Naive thymus-derived CD4-positive, alpha-beta T cell (primary cell): ENCODE measurements at regions not wholly inside any gene's neighbourhood (a gene's known extent, or its start where the extent isn't known, plus 50 kb on each side); places are given as distances from the start of the nearest gene placed in this dataset.
"Not testable (repeated sequence)": the region's sequence is repeated elsewhere in the genome, so short reads cannot be mapped to it uniquely, and the experiment has no call there.

Source experiments
- ATAC-seq: fragments of 150-1000 bp; cut with Tn5 transposase; 2 replicates; pipeline ENCODE4 v1.10.0; 2021; ENCODE audit warnings: mild to moderate bottlenecking, moderate library complexity
- CTCF ChIA-PET: fragments of 350-600 bp; sonication (Branson Sonifier 250); formaldehyde crosslinking; loops from one replicate; lab custom pipeline; 2021; ENCODE audit warnings: antibody characterized with exemption; lab: Charles Lee
- POLR2A ChIA-PET: fragments of 350-600 bp; sonication (Branson Sonifier 250); formaldehyde crosslinking; loops from one replicate; lab custom pipeline; 2021; ENCODE audit warnings: antibody characterized with exemption, inconsistent platforms; lab: Charles Lee
- DNase-seq, 9 donors: peaks; one replicate each; pipeline versions ENCODE4 v3.0.0 to v3.0.0-alpha.2; 2020 to 2022; ENCODE audit warnings: mixed read lengths in 1 of 9
- H3K27ac ChIP-seq: one replicate; pipeline ENCODE4 v1.7.0; 2013; ENCODE audit warnings: mild to moderate bottlenecking, low read depth, low read length, moderate library complexity
- H3K27me3 ChIP-seq, 2 donors: one replicate each; pipeline ENCODE4 v1.7.0; 2013; ENCODE audit warnings: low read length in 2 of 2, mild to moderate bottlenecking in 2 of 2, moderate library complexity in 2 of 2; ENCODE audit not compliant: control insufficient read depth in 2 of 2, insufficient read depth in 2 of 2
- H3K36me3 ChIP-seq, 3 experiments: 1 replicate in 2 of 3; 2 replicates in 1 of 3; pipeline ENCODE4 v1.7.0; 2013; ENCODE audit warnings: low read length in 3 of 3, mild to moderate bottlenecking in 3 of 3, moderate library complexity in 1 of 3; ENCODE audit not compliant: insufficient read depth in 3 of 3, control insufficient read depth in 2 of 3
- H3K4me1 ChIP-seq, 2 donors: one replicate each; pipeline ENCODE4 v1.7.0; 2013; ENCODE audit warnings: low read length in 2 of 2, mild to moderate bottlenecking in 2 of 2, moderate library complexity in 1 of 2; ENCODE audit not compliant: control insufficient read depth in 2 of 2, insufficient read depth in 2 of 2
- H3K4me3 ChIP-seq: 2 replicates; pipeline ENCODE4 v1.7.0; 2013; ENCODE audit warnings: mild to moderate bottlenecking, low read length
- H3K9me3 ChIP-seq, 3 experiments: 1 replicate in 2 of 3; 2 replicates in 1 of 3; pipeline ENCODE4 v1.7.0; 2013; ENCODE audit warnings: low read length in 3 of 3; ENCODE audit not compliant: control insufficient read depth in 2 of 3
- H3K27ac Mint-ChIP-seq, 9 donors: one replicate each; pipeline ENCODE4 v1.8.0; 2020 to 2022; ENCODE audit warnings: mixed read lengths in 9 of 9, mild to moderate bottlenecking in 8 of 9, moderate library complexity in 5 of 9, inconsistent platforms in 2 of 9
- H3K27me3 Mint-ChIP-seq, 5 donors: one replicate each; pipeline ENCODE4 v1.8.0; 2021 to 2022; ENCODE audit warnings: mixed read lengths in 5 of 5, mild to moderate bottlenecking in 1 of 5
- H3K36me3 Mint-ChIP-seq, 5 donors: one replicate each; pipeline ENCODE4 v1.8.0; 2020 to 2022; ENCODE audit warnings: mixed read lengths in 5 of 5, mild to moderate bottlenecking in 3 of 5, inconsistent platforms in 1 of 5
- H3K4me1 Mint-ChIP-seq, 7 donors: one replicate each; pipeline ENCODE4 v1.8.0; 2020 to 2022; ENCODE audit warnings: mixed read lengths in 7 of 7, mild to moderate bottlenecking in 3 of 7, inconsistent platforms in 1 of 7
- H3K4me3 Mint-ChIP-seq, 10 donors: one replicate each; pipeline ENCODE4 v1.8.0; 2020 to 2022; ENCODE audit warnings: mild to moderate bottlenecking in 10 of 10, mixed read lengths in 10 of 10, moderate library complexity in 6 of 10, inconsistent platforms in 2 of 10
- H3K9me3 Mint-ChIP-seq, 11 donors: one replicate each; pipeline ENCODE4 v1.8.0; 2020 to 2022; ENCODE audit warnings: mixed read lengths in 11 of 11, mild to moderate bottlenecking in 4 of 11, inconsistent platforms in 1 of 11, moderate library complexity in 1 of 11
- intact Hi-C, 2 donors: fragments of 100-400 bp; cut with micrococcal nuclease; formaldehyde crosslinking; loops; one replicate each; pipeline ENCODE4 v1.15.1; 2023

DNA sequence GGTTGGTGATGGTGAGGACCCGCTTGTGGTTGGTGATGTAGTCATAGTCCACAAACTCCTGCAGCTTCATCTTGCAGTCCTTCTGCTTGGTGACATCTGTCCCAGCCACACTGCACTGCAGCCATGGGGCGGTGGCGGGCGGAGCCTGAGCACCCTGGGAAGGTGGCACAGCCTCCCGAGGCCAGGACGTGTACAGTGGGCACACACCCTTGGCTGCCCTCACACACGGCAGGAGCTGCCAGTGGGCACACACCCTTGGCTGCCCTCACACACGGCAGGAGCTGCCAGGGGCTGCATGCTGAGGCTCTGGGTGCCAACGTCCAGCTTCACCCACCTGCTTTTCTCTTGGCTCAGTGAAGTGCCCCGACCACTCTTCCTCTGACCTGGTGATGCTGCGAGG lies 128.7 kb downstream of the TUBA3C start:
- ChIA-PET CTCF (no interaction called here), POLR2A (no interaction called here)
- Histone ChIP-seq H3K4me3 (no peak overlapping the region), H3K27me3 (no peaks in the 10 kb centered on the region), H3K27ac (no peak overlapping the region), H3K9me3 (no peaks in the 10 kb centered on the region), H3K36me3 (no peaks in the 10 kb centered on the region), H3K4me1 (no peaks in the 10 kb centered on the region)
- Mint-ChIP-seq H3K4me3 (no peak overlapping the region), H3K27ac (no peak overlapping the region), H3K4me1 (no peaks in the 10 kb centered on the region), H3K36me3 (peaks cover 0 to 5% (median 0%) of the 10 kb centered on the region in 5 donors), H3K27me3 (peaks cover 0 to 6% (median 0%) of the 10 kb centered on the region in 5 donors), H3K9me3 (peaks cover 0 to 10% (median 5%) of the 10 kb centered on the region in 11 donors)
- intact Hi-C loops, result no loop called here
- ATAC-seq (no peak), DNase-seq (no peak)

DNA sequence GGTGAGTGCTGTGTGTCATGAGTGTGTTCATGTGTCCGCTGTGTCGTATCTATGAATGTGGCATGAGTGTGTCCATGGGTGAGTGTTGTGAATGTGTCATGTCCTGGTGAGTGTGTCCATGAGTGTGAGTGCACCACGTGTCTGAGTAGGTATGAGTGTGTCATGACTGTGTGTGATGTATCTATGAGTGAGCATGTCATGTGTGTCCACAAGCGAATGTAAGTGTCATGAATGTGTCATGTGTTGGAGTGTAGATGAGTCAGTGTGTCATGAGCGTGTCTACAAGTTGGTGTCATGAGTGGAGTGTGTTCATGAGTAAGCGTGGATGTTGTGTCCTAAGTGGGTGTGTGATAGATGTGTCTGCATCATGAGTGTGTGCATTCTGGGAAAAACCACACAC lies 129.4 kb downstream of the TUBA3C start:
- no peak overlapping the region for H3K27ac Mint-ChIP-seq
- H3K4me1 Mint-ChIP-seq, result no peaks in the 10 kb centered on the region
- Histone ChIP-seq H3K27ac (no peak overlapping the region), H3K9me3 (no peaks in the 10 kb centered on the region), H3K36me3 (no peaks in the 10 kb centered on the region), H3K4me1 (no peaks in the 10 kb centered on the region), H3K27me3 (no peaks in the 10 kb centered on the region), H3K4me3 (no peak overlapping the region)
- intact Hi-C loops, result no loop called here
- DNase-seq (no peak), ATAC-seq (no peak)
- no peak overlapping the region for H3K4me3 Mint-ChIP-seq
- H3K27me3 Mint-ChIP-seq, result peaks cover 0 to 6% (median 0%) of the 10 kb centered on the region in 5 donors
- CTCF ChIA-PET, result no interaction called here
- H3K9me3 Mint-ChIP-seq, result peaks cover 0 to 10% (median 5%) of the 10 kb centered on the region in 11 donors
- H3K36me3 Mint-ChIP-seq, result peaks cover 0 to 5% (median 0%) of the 10 kb centered on the region in 5 donors
- POLR2A ChIA-PET, result no interaction called here

DNA sequence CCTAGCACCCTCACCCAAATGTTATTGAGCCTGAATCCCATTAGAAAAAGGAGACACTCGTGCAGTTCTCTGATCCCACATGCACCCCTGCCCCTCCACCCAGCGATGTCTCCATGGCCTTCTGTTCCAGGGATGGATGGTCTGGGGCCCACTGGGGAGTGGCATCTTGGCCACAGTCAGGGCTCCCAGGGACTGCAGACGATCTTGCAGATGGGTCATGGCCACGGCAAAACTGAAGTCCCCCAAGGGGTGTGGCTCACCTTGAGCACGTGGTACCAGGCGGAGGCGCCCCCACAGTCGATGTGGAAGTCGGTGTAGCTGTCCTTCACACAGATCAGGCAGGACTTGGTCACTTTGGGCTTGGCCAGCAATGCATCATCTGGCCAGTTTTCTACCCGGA lies 130.7 kb downstream of the TUBA3C start:
- no peaks in the 10 kb centered on the region for H3K9me3 ChIP-seq
- H3K4me1 ChIP-seq, result no peaks in the 10 kb centered on the region
- no peak for DNase-seq
- H3K4me3 ChIP-seq, result no peak overlapping the region
- POLR2A ChIA-PET, result no interaction called here
- H3K27ac ChIP-seq, result no peak overlapping the region
- Mint-ChIP-seq H3K9me3 (peaks cover 0 to 10% (median 5%) of the 10 kb centered on the region in 11 donors), H3K27me3 (peaks cover 0 to 6% (median 0%) of the 10 kb centered on the region in 5 donors), H3K27ac (no peak overlapping the region), H3K36me3 (peaks cover 0 to 5% (median 0%) of the 10 kb centered on the region in 5 donors), H3K4me1 (no peaks in the 10 kb centered on the region), H3K4me3 (no peak overlapping the region)
- no peaks in the 10 kb centered on the region for H3K36me3 ChIP-seq
- intact Hi-C loops, result no loop called here
- CTCF ChIA-PET, result no interaction called here
- no peak for ATAC-seq
- H3K27me3 ChIP-seq, result no peaks in the 10 kb centered on the region

DNA sequence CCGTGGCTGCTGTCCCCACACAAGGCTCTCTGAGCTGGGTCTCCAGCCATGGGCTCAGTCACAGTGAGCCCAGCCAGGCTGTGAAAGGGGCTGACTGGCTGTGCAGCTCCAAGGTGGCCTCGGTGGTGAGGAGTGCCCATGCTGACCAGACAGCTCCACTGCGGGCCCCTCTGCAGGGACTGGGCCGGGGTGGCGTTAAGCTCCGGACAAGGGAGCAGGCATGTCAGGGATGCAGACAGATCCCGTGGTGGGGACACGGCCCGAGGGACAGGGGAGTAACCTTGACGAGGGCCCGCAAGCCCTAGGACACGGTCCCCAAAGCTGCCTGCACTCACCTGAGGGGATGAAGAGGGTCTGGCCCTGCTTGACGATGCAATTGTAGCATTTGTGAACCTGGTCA lies 132.0 kb downstream of the TUBA3C start:
- H3K27me3 Mint-ChIP-seq, H3K4me1 Mint-ChIP-seq, H3K36me3 Mint-ChIP-seq, DNase-seq, H3K4me3 Mint-ChIP-seq, POLR2A ChIA-PET, H3K27ac ChIP-seq, H3K4me3 ChIP-seq, H3K9me3 ChIP-seq, H3K27me3 ChIP-seq, intact Hi-C loops, CTCF ChIA-PET, H3K27ac Mint-ChIP-seq, ATAC-seq, H3K4me1 ChIP-seq, H3K36me3 ChIP-seq: not testable (repeated sequence)
- H3K9me3 Mint-ChIP-seq, result peaks cover 0 to 10% (median 5%) of the 10 kb centered on the region in 11 donors

DNA sequence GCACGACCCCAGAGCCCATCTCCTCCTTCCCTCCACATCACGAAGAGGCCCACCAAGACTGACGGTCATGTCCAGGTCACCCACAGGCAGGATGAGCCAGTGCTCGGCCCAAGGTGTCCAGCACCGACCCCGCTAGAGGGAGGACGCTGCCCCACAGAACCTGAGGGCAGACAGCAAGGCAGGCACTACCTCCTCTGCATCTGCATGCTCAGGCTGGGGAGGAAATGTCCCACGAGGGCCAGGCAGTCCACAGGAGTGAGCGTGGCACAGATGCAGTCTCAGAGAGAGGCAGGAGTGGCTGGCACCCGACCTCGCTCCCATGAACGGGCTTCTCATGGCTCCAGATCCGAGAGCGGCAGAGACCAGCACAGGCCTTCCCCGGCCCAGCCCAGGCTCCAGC lies 133.2 kb downstream of the TUBA3C start:
- ATAC-seq, result no peak
- no peaks in the 10 kb centered on the region for H3K4me1 ChIP-seq
- ChIA-PET POLR2A (no interaction called here), CTCF (no interaction called here)
- no peak for DNase-seq
- no peak overlapping the region for H3K4me3 ChIP-seq
- Mint-ChIP-seq H3K4me3 (no peak overlapping the region), H3K4me1 (peaks cover 0 to 2% (median 0%) of the 10 kb centered on the region in 7 donors), H3K27me3 (peaks cover 0 to 7% (median 0%) of the 10 kb centered on the region in 5 donors), H3K27ac (no peak overlapping the region), H3K36me3 (peaks cover 0 to 5% (median 0%) of the 10 kb centered on the region in 5 donors), H3K9me3 (peaks cover 0 to 10% (median 5%) of the 10 kb centered on the region in 11 donors)
- H3K27me3 ChIP-seq, result no peaks in the 10 kb centered on the region
- H3K9me3 ChIP-seq, result no peaks in the 10 kb centered on the region
- no peaks in the 10 kb centered on the region for H3K36me3 ChIP-seq
- H3K27ac ChIP-seq, result no peak overlapping the region
- intact Hi-C loops, result no loop called here

DNA sequence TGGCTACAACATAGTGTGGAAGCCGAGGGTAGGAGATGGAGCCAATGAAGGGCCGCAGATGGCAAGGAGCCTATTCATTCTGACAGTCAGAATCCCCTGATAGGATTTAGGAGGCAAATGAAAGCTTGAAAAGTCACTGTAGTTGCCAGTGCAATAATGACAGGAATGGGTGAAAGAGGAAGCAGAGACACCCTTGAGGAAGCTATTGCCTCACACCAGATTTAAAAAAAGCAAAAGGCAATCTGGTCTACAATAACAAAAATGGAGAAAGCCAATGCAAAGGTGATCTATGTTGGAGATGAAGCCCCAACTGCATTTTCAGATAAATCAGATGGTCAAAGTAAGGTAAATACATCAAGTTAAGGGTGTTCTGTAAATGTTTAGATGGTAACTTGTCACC lies 158.5 kb downstream of the TUBA3C start:
- no peak overlapping the region for H3K4me3 Mint-ChIP-seq
- Histone ChIP-seq H3K9me3 (no peaks in the 10 kb centered on the region), H3K4me3 (no peak overlapping the region), H3K27me3 (no peaks in the 10 kb centered on the region), H3K27ac (no peak overlapping the region), H3K36me3 (no peaks in the 10 kb centered on the region), H3K4me1 (no peaks in the 10 kb centered on the region)
- ChIA-PET POLR2A (no interaction called here), CTCF (no interaction called here)
- H3K36me3 Mint-ChIP-seq, result no peaks in the 10 kb centered on the region
- H3K9me3 Mint-ChIP-seq, result peaks cover 0 to 10% (median 2%) of the 10 kb centered on the region in 11 donors
- no peak overlapping the region for H3K27ac Mint-ChIP-seq
- DNase-seq, result no peak
- H3K4me1 Mint-ChIP-seq, result no peaks in the 10 kb centered on the region
- no peak for ATAC-seq
- H3K27me3 Mint-ChIP-seq, result peaks cover 0 to 34% (median 7%) of the 10 kb centered on the region in 5 donors
- intact Hi-C loops, result no loop called here

DNA sequence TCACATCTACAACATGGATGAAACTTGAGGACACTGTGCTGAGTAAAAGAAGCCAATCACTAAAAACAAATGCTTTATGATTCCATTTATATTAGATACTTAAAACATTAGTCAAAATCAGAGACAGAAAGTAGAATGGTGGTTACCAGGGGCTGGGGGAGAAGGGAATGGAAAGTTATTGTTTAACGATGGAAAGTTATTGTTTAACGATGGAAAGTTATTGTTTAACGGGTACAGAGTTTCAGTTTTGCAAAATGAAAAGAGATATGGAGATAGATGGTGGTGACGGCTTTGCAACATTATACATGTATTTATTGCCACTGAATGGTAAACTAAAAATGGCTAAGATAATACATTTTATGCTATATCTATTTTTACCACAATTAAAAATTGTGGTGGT lies 160.6 kb downstream of the TUBA3C start:
- DNase-seq (no peak), ATAC-seq (no peak)
- H3K9me3 ChIP-seq, result no peaks in the 10 kb centered on the region
- Mint-ChIP-seq H3K4me1 (no peaks in the 10 kb centered on the region), H3K9me3 (peaks cover 0 to 15% (median 2%) of the 10 kb centered on the region in 11 donors), H3K36me3 (no peaks in the 10 kb centered on the region), H3K4me3 (no peak overlapping the region), H3K27ac (peak overlapping the region in 1 of 9 donors; percentile 15), H3K27me3 (peaks cover 0 to 36% (median 11%) of the 10 kb centered on the region in 5 donors)
- H3K4me3 ChIP-seq, result no peak overlapping the region
- no peaks in the 10 kb centered on the region for H3K36me3 ChIP-seq
- CTCF ChIA-PET, result no interaction called here
- H3K27me3 ChIP-seq, result no peaks in the 10 kb centered on the region
- H3K4me1 ChIP-seq, result no peaks in the 10 kb centered on the region
- no peak overlapping the region for H3K27ac ChIP-seq
- intact Hi-C loops, result no loop called here
- POLR2A ChIA-PET, result no interaction called here
